ENCODE measurements at regions not wholly inside any gene's neighbourhood (a gene's known extent, or its start where the extent isn't known, plus 50 kb on each side); places are given as distances from the start of the nearest gene placed in this dataset.

DNA sequence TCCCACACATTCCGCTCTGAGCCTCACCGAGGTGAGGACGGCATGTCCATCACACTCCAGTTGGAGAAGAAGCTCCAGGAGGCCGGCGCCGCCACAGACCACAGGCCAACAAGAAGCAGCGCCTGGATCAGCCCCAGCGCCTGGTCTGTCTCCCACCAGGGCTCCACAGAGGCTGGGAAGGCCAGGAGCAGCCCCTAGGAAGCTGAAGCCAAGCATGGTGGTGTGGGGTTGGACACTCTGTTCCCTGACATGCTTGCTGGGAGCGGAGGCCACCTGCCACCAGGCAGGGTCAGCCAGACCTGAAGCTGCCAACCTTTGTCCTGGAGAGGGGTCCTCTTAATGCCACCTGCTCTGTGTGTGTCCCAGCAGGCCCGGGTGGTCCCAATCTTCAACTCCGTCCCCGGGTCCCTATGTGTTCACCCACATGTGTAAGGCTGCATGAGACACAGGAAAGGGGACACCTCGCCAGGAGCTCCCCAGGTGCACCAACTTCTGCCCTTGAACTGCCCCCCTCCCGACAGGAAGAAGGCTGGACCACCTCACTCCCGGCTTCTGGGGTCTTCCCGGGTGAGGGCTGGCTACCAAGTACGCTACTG is 140.1 kb upstream of the PPP1R26 start:
- Mint-ChIP-seq H3K4me3 (no peak overlapping the region), H3K27me3 (no peaks in the 10 kb centered on the region), H3K4me1 (peaks cover 4% of the 10 kb centered on the region), H3K9me3 (ENCODE audit: low read depth) (no peaks in the 10 kb centered on the region), H3K27ac (no peak overlapping the region), H3K36me3 (no peaks in the 10 kb centered on the region)
- ATAC-seq (no peak), DNase-seq (no peak)
- CTCF ChIA-PET: interaction anchor here (0.6 kb wide), 1 partner anchor 386 kb away, joined by 3 read pairs; no protein-coding TSS in a partner anchor

DNA sequence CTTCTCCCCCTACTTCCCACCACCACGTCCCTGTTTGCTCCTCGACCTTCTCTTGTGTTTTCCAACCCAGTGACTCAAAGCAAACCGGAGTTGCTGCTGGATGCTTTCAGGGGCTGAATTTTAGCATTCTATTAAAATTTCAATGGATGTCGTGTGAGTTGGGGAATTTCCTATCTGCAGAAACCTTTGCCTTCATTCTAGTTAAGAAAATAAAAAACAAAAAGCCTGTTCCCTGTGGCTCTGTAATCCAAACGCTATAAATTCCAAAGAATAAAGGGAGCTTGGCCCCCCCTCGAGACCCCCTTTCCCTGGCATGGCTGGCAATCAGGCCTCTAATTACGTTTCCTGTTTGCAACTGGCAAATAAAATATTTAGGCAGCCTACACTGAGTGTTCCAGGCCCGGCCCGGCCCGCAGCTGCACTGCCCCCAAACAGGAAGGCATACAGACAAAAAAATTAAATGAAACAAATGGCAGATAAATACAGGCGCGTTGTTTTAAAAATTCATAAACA is 139.4 kb upstream of the PPP1R26 start:
- Mint-ChIP-seq H3K4me1 (peaks cover 4% of the 10 kb centered on the region), H3K27ac (no peak overlapping the region), H3K36me3 (no peaks in the 10 kb centered on the region), H3K9me3 (ENCODE audit: low read depth) (no peaks in the 10 kb centered on the region), H3K27me3 (no peaks in the 10 kb centered on the region), H3K4me3 (no peak overlapping the region)
- ATAC-seq (no peak), DNase-seq (no peak)
- CTCF ChIA-PET: no interaction called here

DNA sequence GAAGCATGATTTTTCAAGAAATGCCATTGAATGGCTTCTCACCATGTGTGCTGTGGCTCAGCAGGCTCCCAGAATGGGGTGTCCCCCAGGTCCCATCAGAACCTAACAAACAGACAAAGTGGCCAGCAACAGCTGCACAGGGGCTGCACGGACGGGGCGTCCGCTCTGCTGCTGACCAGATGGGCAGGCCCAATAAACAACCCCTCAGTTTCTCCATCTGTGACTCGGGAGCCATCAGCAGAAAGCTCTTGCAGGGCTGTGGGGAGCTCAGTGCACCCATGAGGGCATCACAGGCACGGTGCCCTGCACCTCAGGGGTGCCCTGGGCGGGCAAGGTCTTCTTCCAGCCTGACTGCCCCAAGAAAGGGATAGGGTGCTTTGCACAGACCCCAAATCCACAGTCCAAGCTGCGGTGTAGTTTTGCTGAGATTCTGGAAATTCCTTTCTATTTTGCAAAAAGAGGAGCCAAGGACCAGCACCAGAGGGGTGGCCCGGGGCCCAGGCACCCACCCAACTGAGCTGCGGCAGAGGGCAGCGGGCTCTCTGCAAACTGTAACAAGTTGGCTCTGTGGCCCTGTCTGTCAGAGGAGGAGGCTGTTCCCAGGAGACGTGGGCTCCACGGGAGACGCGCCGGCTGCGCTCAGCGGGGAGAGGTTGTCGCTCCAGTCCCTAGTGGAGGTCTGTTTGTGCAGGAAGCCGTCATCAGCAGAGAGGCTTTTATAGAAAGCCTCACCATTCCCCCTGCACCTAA is 138.7 kb upstream of the PPP1R26 start:
- no peak overlapping the region for H3K27ac Mint-ChIP-seq
- H3K27me3 Mint-ChIP-seq: no peaks in the 10 kb centered on the region
- H3K4me3 Mint-ChIP-seq: no peak overlapping the region
- no peak for DNase-seq
- peaks cover 4% of the 10 kb centered on the region for H3K4me1 Mint-ChIP-seq
- CTCF ChIA-PET: no interaction called here
- ATAC-seq: no peak
- no peaks in the 10 kb centered on the region for H3K9me3 Mint-ChIP-seq (ENCODE audit: low read depth)
- no peaks in the 10 kb centered on the region for H3K36me3 Mint-ChIP-seq

DNA sequence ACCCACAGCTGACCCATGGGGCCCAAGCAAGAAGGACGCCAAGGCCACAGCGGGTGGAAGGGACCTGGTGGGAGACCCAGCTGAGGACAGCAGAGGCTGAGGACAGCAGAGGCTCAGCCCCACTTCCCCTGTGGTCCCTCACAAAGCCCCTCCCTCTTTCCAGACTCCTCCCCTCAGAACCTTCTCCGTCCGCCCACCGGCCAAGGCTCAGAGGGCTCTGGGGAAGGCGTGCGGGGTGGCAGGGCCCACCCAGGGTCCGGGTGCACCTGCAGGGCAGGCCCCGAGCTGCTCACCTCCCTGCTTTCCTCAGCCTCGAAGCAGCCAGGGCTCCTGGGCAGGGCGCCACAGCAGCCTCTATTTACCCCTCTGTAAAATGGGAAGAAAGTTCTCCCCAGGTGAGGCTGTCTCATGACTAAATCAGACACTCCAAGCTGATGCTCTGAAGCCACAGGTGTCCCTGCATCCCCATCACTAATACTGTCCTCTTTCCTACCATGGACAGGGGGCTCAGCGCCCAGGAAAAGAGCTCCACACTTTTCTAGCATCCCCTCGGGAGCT is 137.9 kb upstream of the PPP1R26 start:
- no peak for DNase-seq
- CTCF ChIA-PET: interaction anchor here (1.2 kb wide), 1 partner anchor 256 kb away, joined by 5 read pairs; no protein-coding TSS in a partner anchor
- Mint-ChIP-seq H3K36me3 (no peaks in the 10 kb centered on the region), H3K4me3 (no peak overlapping the region), H3K27ac (no peak overlapping the region), H3K4me1 (peaks cover 4% of the 10 kb centered on the region), H3K9me3 (ENCODE audit: low read depth) (no peaks in the 10 kb centered on the region), H3K27me3 (no peaks in the 10 kb centered on the region)
- ATAC-seq: no peak

DNA sequence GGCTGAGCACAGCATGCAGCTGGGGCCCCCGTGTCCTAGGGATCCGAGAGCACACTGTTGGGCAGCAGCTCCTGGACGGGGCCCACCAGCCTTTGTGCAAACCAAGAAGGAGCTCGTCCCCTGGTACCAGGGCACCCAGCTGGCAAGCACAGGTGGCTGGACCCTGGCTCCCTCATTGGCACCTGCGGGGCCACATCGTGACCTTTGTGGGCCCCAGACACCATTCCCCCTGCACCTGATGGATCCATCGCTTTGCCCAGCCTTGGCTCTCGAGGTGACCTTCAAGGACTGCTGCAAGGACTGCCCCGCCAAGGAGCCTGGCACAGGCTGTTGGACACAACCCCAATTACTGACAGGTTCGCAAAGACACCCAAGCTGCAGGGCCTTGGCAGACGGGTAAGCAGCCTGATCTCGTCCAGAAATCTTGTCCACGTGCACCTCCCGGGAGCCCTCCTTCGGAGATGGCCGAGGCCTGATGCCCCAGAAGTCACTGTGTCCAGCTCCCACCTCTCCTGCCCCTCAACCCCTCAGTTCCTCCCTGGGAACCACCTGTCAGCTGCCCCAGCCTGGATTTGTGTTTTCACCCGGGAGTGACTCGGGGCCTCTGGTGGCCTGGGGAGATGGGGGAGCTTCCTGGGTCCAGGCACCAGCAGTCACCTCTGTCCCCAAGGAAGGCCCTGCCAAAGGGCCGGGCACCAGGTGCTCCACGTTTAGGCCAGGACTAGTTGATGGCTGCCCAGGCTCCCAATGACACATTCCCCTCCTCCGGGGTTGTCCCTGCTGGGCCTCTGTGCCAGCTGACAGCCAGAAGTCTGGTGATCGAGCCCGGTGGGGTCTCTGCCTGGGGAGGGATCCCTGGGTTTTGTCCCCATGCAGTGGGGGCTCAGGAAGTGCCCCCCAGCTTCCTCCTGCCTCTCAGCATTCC is 137.1 kb upstream of the PPP1R26 start:
- no peak overlapping the region for H3K4me3 Mint-ChIP-seq
- CTCF ChIA-PET: interaction anchor here (1.1 to 1.2 kb wide), 2 partner anchors 256 to 644 kb away, joined by 3 to 5 read pairs; no protein-coding TSS in a partner anchor
- H3K27me3 Mint-ChIP-seq: no peaks in the 10 kb centered on the region
- no peaks in the 10 kb centered on the region for H3K36me3 Mint-ChIP-seq
- DNase-seq: no peak
- ATAC-seq: no peak
- H3K27ac Mint-ChIP-seq: no peak overlapping the region
- H3K4me1 Mint-ChIP-seq: peaks cover 4% of the 10 kb centered on the region
- H3K9me3 Mint-ChIP-seq (ENCODE audit: low read depth): no peaks in the 10 kb centered on the region

DNA sequence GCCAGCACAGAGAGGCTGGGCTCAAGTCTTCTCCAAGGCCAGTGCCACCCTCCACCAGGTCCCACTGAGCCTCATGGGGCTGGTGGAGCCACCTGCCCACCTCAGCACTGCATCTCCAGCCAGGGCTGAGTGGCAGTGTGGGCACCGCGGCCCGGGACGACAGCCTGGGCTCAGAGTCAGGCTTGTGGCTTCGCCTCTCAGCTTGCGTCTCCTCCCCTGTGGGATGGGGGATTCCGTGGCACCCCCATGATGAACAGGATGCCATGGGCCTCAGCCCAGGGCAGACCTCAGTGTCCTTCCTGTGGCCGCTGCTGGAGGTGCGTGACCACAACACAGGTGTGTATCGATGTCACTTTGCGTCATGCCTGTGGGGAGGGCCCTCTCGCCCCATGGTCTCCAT is 136.4 kb upstream of the PPP1R26 start:
- Mint-ChIP-seq H3K27ac (no peak overlapping the region), H3K36me3 (no peaks in the 10 kb centered on the region), H3K27me3 (no peaks in the 10 kb centered on the region), H3K9me3 (ENCODE audit: low read depth) (no peaks in the 10 kb centered on the region), H3K4me1 (peaks cover 4% of the 10 kb centered on the region), H3K4me3 (no peak overlapping the region)
- ATAC-seq: no peak
- CTCF ChIA-PET: interaction anchor here (1.1 kb wide), 1 partner anchor 645 kb away, joined by 3 read pairs; no protein-coding TSS in a partner anchor
- DNase-seq: no peak

DNA sequence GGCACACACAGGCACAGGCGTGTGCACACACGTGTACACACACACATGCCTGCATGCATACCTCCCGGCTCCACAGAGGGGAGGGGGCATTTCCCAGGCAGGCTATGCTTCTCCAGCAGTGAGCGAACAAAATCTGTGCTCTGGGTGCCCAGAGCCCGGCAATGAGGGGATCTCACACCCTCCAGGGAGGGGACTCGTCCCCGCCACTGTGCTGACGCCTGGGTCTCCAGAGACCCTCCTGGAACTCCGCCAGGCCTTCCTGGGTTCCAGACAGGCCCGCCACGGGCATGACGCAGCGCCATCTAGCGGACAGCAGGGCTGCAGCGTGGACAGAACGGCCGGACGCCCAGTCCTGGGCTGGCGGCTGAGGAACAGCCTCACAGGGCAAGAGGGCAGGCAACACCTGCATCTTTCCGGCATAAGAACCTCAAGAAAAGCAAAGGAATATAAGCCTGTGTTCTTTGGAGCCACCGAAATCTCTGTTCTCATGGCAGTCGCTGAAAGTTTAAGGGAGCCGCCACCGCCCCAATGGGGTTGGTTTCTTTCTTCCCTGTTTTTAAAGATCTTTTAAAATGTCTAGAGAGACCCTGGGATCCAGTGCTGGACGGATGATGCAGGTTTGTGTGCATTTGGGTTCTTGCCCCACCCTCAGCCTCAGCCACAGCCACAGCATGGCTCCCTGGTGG is 135.6 kb upstream of the PPP1R26 start:
- no peaks in the 10 kb centered on the region for H3K36me3 Mint-ChIP-seq
- peak; percentile 77 for ATAC-seq
- H3K27ac Mint-ChIP-seq: no peak overlapping the region
- peaks cover 4% of the 10 kb centered on the region for H3K4me1 Mint-ChIP-seq
- CTCF ChIA-PET: interaction anchor here (1.7 kb wide), 1 partner anchor 32 kb away, joined by 3 read pairs; no protein-coding TSS in a partner anchor
- no peaks in the 10 kb centered on the region for H3K27me3 Mint-ChIP-seq
- H3K4me3 Mint-ChIP-seq: no peak overlapping the region
- peak; percentile 58 for DNase-seq
- no peaks in the 10 kb centered on the region for H3K9me3 Mint-ChIP-seq (ENCODE audit: low read depth)

DNA sequence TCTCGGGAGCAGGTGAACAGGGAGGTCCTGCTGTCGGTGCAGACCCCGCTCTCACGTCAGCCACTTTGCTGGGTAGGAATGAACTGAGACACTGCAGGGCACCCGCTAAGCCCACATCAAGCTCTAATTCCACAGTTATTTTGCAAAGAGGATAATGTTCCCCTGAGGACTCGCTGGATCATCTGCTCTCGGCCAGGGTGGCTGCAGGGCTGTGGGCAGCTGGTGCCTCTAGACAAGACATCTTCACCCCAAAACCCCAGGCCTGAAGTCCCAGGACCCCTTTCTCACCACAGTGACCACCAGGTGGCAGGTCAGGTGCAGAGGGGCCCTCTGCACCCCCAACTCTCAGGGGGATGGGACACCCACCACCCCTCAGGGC is 135.1 kb upstream of the PPP1R26 start:
- Mint-ChIP-seq H3K27me3 (no peaks in the 10 kb centered on the region), H3K4me1 (peaks cover 4% of the 10 kb centered on the region), H3K4me3 (no peak overlapping the region), H3K27ac (no peak overlapping the region), H3K36me3 (no peaks in the 10 kb centered on the region), H3K9me3 (ENCODE audit: low read depth) (no peaks in the 10 kb centered on the region)
- CTCF ChIA-PET: interaction anchor here (1.7 kb wide), 1 partner anchor 32 kb away, joined by 3 read pairs; no protein-coding TSS in a partner anchor
- DNase-seq (no peak), ATAC-seq (no peak)

DNA sequence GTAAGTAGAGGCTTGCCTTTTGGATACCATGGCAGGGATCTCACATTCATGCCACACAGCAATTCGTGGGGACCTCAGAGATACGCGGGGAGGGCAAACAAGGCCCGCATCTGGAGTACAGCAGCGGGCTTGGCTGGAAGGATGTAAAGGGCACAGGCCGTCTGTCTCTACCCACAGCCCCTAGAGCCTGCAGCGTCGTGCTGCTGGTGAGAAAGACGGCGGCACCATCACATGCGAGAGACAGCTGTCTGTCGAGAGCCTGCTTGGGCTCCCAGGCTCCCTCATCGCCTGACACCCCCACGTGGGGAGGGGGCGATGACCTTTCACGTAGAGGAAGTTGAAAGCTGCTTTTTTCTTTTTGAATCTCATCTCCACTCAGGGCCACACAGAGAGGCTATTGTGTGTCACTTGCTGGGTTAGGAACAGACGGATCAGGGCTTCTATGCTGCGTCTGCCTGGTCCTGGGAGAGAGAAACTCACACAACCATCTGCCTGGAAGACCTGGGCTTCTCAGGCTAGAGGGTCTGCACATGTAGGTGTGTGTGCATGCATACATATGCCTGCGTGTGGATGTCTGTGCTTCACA is 134.6 kb upstream of the PPP1R26 start:
- no peak for DNase-seq
- H3K4me3 Mint-ChIP-seq: no peak overlapping the region
- CTCF ChIA-PET: interaction anchor here (1.7 kb wide), 1 partner anchor 33 kb away, joined by 3 read pairs; no protein-coding TSS in a partner anchor
- H3K27me3 Mint-ChIP-seq: no peaks in the 10 kb centered on the region
- H3K36me3 Mint-ChIP-seq: no peaks in the 10 kb centered on the region
- no peak for ATAC-seq
- H3K27ac Mint-ChIP-seq: no peak overlapping the region
- H3K4me1 Mint-ChIP-seq: peaks cover 4% of the 10 kb centered on the region
- H3K9me3 Mint-ChIP-seq (ENCODE audit: low read depth): no peaks in the 10 kb centered on the region

DNA sequence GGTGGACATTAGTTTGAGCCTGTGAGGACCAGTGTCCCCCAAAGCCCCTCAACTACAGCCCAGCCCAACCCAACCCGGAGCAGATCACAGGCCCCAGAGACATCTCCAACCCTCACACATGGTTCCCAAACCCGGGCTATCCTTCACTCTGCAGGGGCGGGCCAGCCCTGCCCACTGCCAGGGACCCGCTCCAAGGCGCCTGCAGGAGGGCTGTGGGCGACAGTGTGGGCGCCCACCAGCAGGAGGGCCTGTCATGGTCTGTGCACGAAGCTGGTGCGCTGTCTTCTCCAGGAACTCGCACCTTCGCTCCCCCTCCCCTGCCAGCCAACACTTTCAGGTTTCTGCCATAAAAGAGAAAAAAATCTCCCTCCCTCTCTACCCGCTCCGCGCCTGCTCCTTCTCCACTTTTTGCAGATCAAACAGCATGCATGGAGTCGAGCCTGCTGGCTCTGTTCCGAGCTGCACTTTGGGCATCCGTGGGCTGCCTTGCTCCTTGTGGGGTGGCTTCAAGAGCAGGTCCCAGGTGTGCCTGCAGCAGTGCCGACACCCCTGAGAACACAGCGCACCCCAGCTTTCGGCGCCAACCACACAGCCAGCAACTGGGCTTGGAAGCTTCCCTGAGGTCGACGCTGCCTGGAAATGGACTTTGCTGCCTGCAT is 133.7 kb upstream of the PPP1R26 start:
- no peaks in the 10 kb centered on the region for H3K27me3 Mint-ChIP-seq
- ATAC-seq: no peak
- CTCF ChIA-PET: interaction anchor here (1.1 kb wide), 1 partner anchor 260 kb away, joined by 4 read pairs; no protein-coding TSS in a partner anchor
- H3K36me3 Mint-ChIP-seq: no peaks in the 10 kb centered on the region
- DNase-seq: no peak
- H3K4me1 Mint-ChIP-seq: peaks cover 4% of the 10 kb centered on the region
- H3K4me3 Mint-ChIP-seq: no peak overlapping the region
- no peak overlapping the region for H3K27ac Mint-ChIP-seq
- no peaks in the 10 kb centered on the region for H3K9me3 Mint-ChIP-seq (ENCODE audit: low read depth)

DNA sequence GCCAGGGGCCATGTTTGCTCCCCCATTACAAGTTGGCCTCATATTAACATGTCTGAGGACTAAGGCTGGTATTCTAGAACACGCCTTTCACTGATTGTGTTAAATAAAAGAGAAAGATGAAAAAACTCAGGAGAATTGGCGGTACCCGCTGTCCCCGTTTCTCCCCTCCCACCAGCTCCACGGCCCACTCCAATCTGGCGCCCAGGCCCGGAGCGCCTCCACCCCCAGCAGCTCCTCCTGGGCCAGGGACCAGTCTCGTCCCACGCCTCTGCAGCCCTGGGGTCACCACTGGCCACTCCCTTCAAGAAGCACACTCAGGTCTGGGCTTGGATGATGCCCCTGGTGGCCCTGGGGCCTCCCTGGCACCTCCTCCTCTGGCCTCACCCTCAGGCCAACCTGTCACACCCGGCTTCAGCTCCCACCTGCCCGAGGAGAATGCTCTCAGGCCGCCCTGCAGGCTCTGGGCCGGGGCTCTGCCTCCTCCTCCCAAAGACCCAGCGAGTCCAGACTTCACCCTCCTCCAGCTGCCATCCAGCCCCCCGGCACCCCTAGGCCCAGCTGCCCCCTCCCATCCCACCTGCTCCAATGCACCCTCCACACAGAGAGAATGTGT is 133.0 kb upstream of the PPP1R26 start:
- DNase-seq: no peak
- ATAC-seq: no peak
- H3K27ac Mint-ChIP-seq: no peak overlapping the region
- CTCF ChIA-PET: interaction anchor here (1.1 kb wide), 1 partner anchor 260 kb away, joined by 4 read pairs; no protein-coding TSS in a partner anchor
- H3K4me3 Mint-ChIP-seq: no peak overlapping the region
- no peaks in the 10 kb centered on the region for H3K9me3 Mint-ChIP-seq (ENCODE audit: low read depth)
- H3K4me1 Mint-ChIP-seq: peaks cover 4% of the 10 kb centered on the region
- H3K36me3 Mint-ChIP-seq: no peaks in the 10 kb centered on the region
- no peaks in the 10 kb centered on the region for H3K27me3 Mint-ChIP-seq
